IMR-90 (cell line): ENCODE measurements at regions not wholly inside any gene's neighbourhood (a gene's known extent, or its start where the extent isn't known, plus 50 kb on each side); places are given as distances from the start of the nearest gene placed in this dataset.

Source experiments
- BHLHE40 ChIP-seq: fragments of 150-350 bp; IDR thresholded peaks from 2 replicates; pipeline ENCODE4 v1.6.1; 2016; ENCODE audit warnings: mild to moderate bottlenecking, low read depth, low read length
- MAFK ChIP-seq: IDR thresholded peaks from 2 replicates; pipeline ENCODE4 v1.6.1; 2012; ENCODE audit warnings: low read depth, low read length, improper control_type of control experiment
- RCOR1 ChIP-seq: IDR thresholded peaks from 2 replicates; pipeline ENCODE4 v1.6.1; 2012; ENCODE audit warnings: mild to moderate bottlenecking, low read length, improper control_type of control experiment; ENCODE audit not compliant: insufficient replicate concordance
- TF ChIP-seq, protein P1 (sequence below): fragments of 150-350 bp; IDR thresholded peaks from 2 replicates; pipeline ENCODE4 v1.6.1; 2016; ENCODE audit warnings: low read depth, mild to moderate bottlenecking, low read length, moderate library complexity, borderline replicate concordance

DNA sequence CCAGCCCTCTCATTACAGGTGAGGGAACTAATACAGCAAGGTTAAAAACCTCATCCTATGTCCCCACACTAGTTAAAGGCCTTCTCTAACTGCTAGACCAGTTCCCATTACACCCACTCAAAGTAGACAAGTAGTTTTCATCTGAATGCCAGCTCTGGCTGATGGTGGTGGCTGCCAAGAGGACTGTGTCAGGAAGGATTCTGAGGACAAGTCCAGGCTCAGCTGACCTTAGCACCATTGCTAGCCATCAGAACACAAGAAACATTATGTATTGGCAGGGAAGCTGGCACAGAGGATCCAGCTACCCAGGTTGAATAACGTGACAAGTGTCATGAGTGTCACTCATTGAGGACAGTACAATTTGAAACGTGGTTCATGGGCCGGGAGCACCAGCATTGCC, 163.4 kb downstream of the HSD17B3 start (continued):
- TF ChIP-seq RCOR1: no peak
- TF ChIP-seq, protein P1, sequence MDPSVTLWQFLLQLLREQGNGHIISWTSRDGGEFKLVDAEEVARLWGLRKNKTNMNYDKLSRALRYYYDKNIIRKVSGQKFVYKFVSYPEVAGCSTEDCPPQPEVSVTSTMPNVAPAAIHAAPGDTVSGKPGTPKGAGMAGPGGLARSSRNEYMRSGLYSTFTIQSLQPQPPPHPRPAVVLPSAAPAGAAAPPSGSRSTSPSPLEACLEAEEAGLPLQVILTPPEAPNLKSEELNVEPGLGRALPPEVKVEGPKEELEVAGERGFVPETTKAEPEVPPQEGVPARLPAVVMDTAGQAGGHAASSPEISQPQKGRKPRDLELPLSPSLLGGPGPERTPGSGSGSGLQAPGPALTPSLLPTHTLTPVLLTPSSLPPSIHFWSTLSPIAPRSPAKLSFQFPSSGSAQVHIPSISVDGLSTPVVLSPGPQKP: no peak
- no peak for TF ChIP-seq BHLHE40
- no peak for TF ChIP-seq MAFK
